GM18517 (cell line): ENCODE measurements at regions not wholly inside any gene's neighbourhood (a gene's known extent, or its start where the extent isn't known, plus 50 kb on each side); places are given as distances from the start of the nearest gene placed in this dataset.
"Not testable (repeated sequence)": the region's sequence is repeated elsewhere in the genome, so short reads cannot be mapped to it uniquely, and the experiment has no call there.

Experiments used
- ATAC-seq: cut with Tn5 transposase; IDR thresholded peaks from one replicate; pipeline ENCODE4 v1.9.1; 2021; ENCODE audit warnings: mild to moderate bottlenecking, moderate library complexity; ENCODE audit not compliant: unreplicated experiment

DNA sequence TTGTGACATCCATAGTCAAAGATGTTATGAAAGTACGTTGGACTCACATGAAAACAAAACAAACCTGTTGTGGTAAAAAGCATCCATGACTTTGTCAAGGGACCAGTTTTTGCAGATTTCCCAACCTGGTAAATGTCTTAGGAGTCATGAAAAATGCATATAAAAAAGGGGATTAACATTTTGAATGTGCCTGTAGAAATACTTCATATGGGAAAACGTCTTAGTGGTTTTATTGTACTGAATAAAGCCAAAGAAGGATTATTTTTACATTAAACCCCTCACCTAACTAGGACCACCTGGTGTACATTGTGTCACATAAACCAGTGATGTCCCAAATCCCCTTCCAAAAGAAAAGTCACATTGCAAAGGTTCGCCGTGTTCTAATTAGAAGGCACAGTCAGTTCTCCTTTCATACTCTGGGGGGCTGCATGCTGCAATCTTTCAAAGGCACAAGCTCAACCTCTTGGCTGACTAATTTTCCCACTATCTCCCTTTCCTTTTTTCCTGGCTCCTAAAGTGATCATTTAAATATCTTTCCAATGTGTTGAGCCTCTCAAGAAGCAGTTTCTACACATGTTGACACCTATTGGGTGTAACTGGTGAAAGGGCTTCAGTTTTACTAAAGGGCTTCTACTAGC is 119.8 kb upstream of the SPAG17 start:
- no peak for ATAC-seq

DNA sequence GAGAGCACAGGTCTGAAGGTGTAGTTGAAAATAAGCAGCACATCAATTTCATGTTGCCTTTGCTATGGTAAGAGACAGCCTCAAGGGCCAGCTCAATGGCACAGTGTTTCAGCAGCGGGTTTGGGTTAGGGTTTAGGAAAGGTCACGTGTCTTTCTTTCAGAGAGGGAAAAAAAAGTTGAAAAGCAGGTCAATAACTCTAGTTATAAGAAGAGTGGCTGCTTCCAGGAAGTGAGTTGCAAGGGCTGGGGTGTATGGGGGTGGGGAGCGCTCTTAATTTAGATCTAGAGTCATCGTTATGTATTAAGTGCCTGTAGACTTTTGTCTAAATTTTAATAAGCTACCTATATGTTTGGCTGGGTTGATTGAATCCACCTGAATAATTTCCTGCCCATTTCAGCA is 118.5 kb upstream of the SPAG17 start:
- ATAC-seq, result no peak

DNA sequence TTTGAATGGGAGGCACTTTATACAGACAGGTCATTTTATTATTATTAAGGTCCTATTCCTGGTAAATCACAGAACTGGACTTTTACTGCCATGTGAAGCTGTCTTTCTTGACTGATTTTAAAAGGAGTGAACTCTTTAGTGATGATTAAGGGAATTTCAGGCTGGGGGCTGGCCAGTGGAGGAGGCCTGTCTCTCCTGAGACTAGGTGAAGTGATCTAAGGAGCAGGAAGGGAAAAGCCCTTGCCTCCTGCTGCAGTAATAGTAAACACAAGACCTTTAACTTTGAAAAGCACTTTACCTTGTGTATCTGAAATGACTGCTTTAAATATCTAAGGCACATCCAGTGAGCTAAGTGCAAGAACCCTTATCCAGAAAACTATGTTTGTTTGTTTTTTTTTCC is 118.0 kb upstream of the SPAG17 start:
- ATAC-seq, result no peak

DNA sequence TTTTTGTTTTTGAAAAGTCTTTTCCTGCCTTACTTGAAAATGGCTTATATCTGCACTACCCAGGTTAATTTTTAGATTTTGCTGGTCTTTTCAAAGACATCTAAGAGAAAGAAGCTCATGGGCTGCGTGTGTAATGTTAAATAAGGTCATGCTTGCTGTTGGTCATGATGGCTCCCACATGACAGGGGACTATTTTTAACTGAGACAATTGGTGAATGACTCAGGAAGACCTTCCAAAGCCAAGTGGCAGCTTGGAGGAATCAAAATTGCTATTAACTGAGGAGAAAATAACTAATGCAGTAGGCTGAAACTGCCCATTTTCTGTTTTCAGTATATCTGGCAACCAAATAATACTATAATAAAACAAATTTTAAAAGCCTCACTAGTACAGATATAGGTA is 117.1 kb upstream of the SPAG17 start:
- no peak for ATAC-seq

DNA sequence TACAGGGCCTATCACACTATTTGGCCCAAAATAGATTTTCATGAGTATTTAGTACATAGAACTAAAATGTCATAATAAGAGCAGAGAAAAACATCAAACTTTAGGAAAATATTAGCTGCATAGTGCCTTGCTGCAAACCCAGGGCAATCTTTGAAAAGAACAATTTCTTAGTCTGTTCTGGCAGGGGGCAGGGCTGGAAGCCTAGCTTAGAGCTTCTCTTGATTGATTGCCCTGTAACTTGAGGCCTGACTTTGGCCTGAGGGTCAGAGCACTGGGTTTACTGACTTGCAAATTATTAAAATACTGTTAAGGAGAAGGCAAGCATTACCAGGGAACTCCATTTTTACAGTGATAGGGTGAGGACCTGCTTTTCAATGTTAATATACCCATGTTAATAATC is 115.8 kb upstream of the SPAG17 start:
- no peak for ATAC-seq

DNA sequence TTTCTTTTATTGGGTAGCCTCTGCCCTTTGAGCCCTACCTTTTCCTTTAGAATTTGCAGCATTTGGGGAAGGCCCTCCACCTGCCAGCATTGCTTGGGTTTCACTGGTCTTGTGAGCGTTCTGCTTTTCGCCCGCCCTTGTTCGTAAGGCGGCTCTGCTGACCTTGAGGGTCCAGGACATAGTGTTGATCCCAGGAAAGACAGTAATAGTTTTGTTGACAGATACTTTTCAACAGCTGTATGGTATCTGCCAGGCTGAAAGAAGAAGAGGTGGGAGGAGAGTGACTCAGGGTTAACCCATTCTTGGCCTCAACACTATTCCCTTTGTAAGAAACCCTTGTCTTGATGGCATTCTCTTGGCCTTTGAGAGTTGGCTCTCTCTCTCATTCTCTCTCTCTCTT is 113.4 kb upstream of the SPAG17 start:
- no peak for ATAC-seq

DNA sequence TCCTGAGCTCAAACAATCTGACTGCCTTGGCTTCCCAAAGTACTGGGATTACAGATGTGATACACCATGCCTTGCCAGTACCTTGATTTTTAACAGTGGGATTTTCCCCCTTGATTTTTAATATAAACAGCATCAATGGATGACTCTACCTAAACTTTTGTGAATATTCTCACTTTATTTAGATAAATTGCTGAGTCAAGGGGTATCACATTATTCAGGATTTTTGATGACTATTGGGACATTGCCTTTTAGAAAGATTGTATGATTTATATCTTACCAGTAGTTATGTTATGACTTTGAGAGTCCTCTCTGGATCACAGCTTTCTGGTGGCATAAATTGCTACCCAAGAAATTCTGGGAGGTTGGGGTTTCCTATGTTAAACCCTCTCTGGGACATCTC is 112.5 kb upstream of the SPAG17 start:
- no peak for ATAC-seq

DNA sequence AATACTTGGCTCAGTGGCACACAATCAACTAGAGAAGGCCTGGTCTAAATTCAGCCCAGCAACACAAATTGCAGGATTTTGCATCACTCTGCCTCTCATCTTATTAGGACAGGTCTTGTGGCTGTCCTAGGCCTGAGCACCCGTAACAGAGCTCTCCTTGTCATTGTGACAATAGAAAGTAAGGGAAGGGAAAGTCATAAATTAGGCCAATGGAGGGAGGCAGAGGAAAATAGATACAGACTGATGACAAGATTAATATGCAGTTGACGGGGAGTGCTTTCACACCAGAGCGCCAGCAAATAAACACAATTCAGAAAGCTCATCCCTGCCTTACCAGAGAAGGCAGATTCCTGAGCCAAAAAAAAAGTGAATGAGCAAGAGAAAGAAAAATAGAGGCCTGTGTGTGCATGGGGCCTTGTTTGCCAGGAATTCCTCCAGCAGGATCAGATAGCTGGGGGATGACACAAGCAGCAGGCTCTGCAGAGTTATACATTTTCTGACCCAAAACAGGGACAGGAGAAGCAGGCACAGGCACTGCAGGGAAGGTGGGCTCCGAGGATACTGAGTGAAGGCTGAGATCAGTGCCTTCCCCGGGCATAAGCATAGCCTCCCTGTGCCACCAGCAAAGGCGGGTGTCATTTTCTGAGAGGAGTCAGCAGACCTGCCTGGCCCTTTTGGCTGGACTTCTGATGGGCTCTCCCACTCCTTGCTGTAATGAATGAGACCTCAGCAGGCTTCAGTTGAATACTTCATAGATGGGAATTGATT is 110.0 kb upstream of the SPAG17 start:
- ATAC-seq, result no peak

DNA sequence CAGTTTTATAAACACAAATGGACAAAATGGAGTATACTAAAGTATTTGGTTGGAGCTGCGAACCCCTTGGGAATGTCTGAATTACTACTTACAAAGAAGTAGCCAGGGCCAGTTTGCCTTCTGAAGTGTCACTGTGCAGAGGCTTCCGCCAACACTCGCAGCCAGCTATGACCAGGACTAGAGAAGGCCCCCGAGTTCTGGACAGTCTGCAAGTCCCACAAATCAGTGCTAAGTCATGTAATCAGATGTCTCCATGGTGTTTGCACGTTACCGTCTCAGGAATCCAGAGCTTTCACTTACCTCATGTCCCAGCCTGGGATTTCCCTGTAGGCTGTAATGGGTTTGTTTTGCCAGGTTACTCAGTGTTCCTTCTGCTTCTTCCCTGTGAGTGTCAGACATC is 106.6 kb upstream of the SPAG17 start:
- no peak for ATAC-seq

DNA sequence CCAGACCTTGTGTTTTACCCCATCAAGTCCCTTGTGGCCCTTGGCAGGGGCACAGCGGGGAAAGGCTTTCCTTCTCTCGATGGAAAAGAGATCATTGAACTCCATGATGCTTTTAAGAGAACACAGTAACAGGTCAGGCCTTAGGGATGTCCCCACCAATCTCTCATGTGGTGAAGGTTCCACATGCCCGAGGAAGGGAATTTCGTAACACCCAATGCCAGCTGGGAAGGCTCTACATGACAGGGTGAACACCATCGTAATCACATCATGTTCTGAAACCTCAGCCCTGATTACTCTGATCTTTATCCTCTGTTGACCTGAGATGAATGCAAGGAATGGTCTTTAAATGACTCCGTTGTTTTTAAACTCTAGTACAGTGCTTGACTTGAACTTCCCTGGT is 105.5 kb upstream of the SPAG17 start:
- no peak for ATAC-seq

DNA sequence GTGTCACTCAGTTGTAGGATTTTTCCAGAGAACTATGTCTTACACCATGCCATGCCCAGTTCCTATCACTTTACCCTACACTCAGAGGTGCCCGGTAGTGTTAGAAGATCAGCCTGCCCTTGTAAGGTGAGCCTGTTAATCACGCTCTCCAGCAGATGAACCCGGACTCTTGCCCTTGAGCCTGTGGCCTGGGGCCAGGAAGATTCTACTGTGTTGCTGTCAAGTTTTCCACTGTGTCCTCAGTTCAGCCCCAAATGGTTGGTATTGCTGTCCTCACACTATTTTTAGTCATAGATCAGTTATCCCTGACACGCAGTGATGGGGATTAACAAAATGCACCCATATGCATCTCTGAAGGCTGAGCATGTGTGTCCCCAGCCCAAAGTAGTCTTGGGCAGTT is 105.0 kb upstream of the SPAG17 start:
- no peak for ATAC-seq

DNA sequence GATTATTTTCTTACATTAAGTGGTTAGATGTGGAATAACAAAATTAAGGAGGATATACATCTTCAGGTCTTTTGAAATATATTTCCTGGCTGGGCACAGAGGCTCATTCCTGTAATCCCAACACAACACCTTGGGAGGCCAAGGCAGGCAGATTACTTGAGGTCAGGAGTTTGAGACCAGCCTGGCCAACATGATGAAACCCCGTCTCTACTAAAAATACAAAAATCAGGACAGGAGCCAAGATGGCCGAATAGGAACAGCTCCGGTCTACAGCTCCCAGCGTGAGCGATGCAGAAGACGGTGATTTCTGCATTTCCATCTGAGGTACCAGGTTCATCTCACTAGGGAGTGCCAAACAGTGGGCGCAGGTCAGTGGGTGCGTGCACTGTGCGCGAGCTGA is 95.6 kb upstream of the SPAG17 start:
- not testable (repeated sequence) for ATAC-seq

DNA sequence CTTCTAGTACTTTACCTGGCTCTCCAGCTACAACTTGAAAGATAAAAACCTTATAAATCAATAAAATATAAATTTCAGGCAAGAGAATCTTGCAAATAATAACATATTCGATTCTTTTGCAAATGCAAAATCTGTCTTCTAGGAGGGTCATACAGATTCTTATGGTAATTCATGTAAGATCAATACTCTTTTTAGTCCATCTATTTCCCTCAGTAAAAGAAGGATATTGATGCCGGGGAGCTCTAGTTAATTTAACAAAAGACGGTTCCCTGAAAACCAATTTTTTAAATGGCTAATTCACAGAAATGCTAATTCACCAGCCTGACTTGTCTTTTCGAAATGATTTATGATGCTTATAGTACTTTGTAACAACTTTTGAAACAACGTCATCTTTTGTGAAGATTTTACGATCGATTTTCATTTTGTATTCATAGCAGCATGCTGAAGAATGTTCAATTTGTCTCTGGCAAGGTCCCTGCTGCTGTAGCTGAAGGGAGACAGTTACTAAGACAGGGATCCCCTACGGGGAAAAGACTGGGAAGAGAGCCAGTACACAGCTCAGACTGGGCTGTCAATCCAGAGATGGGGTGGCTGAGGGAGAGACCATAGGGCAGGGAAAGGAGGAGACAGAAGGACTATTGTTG is 90.6 kb upstream of the SPAG17 start:
- no peak for ATAC-seq

DNA sequence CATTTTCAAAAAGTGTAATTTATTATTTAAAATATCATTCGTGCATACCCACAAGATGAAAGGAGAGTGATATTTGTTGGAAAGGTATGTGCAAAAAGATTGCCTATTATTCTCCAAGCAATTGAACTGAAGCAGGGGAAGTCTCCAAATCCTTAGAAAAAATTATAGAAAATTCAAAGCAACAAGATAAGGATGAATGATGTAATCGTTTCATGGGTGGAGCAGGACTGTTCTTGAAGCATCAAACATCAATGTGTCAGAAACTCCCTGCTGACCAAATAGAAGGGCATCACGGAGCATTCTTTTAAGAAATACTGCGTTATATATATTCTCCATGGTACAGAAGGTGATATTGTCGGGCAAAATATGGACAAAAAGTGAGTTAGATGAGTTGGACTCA is 87.9 kb upstream of the SPAG17 start:
- ATAC-seq, result no peak

DNA sequence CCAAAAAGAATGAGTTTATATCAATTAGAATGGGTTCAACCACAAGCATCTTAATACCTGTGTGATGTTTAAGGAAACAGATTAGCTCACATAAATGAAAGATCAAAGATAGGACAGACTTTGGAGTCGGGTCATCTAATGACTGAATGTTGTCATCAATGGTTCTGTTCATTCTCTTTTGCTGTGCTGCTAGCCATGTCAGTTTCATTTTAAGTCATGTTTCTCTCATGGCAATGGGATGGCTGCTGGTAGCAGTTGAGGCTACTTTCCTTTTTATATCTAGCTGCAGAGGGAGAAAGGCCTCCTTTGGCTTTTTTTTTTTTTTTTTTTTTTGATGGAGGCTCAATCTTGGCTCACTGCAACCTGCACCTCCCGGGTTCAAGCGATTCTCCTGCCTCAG is 86.9 kb upstream of the SPAG17 start:
- no peak for ATAC-seq

DNA sequence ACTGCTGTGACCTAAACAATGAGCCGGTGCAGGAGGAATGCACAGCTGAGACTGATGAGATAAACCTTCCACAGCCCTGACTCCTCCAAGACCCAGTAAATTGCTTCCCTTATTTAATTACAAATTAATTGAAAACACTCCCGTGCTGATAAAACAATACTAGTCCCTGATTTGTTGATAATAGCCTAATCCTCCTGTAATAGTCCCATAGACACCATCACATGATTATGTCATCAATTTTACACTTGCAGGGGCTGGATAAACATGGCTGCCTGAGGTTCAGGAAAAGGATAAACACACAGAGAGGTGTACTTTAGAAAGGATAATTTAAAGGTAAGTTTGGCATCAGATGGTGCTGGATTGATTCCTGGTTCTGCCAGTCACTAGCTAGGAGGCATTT is 84.6 kb upstream of the SPAG17 start:
- no peak for ATAC-seq

DNA sequence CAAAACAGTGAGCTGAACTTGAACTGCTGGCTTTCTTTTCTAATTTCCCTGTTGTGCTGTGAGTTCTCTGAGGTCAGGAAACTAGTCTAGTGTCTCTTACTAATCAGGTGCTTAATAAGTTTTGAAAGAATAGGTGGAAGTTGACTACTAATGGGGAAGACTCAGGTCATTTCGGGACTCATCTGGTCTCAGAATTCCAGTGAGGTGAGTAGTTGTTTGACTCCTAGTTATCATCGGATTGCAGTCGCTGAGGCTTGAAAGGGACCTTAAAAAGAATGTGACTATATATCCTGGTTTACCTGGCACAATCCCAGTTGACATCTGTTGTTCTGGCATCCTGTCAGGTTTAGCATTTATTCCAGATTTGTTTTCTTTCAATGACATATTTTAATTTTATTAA is 81.4 kb upstream of the SPAG17 start:
- ATAC-seq, result no peak

DNA sequence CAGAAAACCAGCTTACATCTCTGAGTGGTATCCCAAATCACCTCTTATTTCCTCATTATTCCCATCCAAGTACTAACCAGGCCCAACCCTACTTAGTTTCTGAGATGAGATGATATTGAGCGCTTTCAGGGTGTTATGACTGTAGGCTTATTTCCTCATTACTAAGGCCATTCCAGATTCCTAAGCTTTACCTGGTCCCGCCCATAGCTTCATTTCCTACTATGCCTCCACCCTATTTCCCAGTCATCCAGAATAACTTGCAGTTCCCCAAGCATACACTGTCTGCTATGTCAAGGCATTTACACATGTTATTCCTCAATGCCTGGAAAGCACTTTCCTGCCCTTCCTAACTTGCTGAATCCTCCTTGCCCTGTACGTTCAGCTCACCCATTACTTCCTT is 79.3 kb upstream of the SPAG17 start:
- ATAC-seq, result no peak

DNA sequence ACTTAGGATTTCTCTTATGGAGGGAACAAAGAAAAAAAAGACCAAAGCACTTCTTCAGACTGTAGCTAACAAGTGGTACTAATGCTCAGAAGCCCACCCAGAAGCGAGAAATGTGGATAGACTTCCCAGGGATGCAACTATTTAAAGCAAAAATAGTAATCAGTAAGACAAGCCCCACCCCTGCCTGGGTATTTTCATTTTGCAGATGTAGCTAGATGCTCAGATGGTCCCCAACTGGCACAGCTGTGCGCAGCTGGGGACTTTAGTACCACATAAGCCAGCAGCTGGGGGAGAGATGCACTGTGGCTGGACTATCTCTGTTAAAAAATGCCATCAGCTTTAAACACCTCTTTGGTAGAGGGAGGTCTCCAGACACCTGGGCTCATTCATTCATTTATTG is 77.8 kb upstream of the SPAG17 start:
- no peak for ATAC-seq

DNA sequence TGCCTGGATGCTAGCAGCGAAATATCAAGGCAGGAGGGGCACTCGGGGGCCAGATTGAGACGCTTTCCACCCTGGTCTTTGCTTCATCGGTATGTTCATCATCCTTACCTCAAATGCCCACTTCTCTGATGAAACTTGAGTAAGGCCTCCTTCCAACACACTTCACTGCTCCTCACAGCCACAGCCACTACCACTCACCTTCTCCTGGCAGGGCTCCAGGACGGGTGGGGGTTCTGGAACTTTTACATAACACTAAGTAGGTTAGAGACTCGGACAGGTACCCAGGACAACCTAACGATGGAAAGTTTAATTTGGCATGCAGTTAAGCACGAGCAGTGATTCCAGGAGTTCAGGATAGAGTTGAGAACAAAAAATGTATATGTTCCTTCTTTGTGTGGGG is 73.9 kb upstream of the SPAG17 start:
- no peak for ATAC-seq

DNA sequence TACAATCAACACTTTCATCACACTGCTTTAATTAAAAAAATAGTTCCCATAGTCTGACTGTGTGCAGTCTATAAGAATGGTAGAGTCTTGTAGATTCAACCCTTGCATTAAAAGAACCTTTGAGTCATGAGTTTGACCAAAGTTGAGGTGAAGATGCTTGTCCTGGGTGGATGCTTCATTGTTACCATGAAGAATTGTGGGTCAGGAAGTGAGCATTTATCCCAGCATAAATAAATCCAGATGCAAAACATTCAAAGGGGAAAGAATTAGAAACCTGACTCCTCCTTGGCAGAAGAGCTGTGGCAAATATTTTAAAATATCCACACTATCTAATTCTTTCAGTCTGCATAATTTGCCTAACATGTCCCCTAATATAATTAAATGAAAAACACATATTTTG is 72.9 kb upstream of the SPAG17 start:
- no peak for ATAC-seq
